NCI-H1436 (cell line): ENCODE measurements at regions not wholly inside any gene's neighbourhood (a gene's known extent, or its start where the extent isn't known, plus 50 kb on each side); places are given as distances from the start of the nearest gene placed in this dataset.
A peak's percentile ranks its signal among the peaks of the same experiment; 100 is the strongest.
"Not testable (repeated sequence)": the region's sequence is repeated elsewhere in the genome, so short reads cannot be mapped to it uniquely, and the experiment has no call there.

Experiments used
- DNase-seq: peaks from one replicate; lab custom pipeline; 2025; lab: John Stamatoyannopoulos, UW

DNA sequence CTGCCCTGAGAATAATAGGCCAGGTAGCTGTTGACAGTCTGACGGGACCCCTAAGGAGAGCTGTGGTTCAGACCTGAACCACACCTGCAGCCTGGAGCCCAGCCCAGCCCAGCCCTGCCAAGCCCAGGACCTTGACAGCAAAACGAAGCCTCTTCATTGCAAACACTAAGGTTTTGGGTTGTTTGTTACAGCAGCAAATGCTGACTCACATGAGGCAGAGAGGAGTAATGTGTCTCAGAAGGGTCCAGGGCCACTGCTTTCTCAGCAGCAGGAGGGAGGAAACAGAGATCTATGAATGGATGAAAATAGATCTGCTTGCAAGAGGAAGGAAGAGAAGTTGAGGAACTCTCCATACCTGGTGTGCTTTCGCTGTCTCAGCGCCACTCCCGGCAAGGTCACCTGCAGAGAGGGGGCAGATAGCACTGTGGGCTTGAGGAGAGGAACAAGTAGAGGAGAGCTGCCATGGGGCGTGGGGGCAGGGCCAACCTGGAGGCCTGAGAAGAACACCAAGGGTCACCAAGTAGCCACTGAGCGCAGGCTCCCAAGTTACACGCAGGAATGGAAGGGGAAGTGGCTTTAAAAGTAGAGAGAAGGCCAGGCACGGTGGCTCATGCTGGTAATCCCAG lies 127.2 kb downstream of the ZNF281 start:
- no peak for DNase-seq

DNA sequence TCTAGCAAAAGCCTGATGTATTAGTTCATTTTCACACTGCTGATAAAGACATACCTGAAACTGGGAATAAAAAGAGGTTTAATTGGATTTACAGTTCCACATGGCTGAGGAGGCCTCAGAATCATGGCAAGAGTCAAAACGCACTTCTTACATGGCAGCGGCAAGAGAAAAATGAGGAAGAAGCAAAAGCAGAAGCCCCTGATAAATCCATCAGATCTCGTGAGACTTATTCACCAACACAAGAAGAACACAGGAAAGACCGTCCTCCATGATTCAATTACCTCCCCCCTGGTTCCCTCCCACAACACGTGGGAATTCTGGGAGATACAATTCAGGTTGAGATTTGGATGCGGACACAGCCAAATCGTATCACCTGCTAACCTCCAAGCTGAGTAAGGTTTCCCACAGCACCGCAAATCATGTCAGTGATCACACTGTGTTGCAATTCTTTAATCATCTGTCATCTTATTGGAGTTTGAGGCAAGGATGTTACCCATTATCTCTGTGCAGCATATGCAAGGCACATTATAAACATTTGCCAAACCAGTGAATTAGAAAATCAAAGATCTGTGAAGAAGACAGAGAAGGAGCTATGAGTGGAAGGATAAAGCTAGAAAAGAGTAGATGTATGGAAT lies 128.5 kb downstream of the ZNF281 start:
- DNase-seq, result no peak

DNA sequence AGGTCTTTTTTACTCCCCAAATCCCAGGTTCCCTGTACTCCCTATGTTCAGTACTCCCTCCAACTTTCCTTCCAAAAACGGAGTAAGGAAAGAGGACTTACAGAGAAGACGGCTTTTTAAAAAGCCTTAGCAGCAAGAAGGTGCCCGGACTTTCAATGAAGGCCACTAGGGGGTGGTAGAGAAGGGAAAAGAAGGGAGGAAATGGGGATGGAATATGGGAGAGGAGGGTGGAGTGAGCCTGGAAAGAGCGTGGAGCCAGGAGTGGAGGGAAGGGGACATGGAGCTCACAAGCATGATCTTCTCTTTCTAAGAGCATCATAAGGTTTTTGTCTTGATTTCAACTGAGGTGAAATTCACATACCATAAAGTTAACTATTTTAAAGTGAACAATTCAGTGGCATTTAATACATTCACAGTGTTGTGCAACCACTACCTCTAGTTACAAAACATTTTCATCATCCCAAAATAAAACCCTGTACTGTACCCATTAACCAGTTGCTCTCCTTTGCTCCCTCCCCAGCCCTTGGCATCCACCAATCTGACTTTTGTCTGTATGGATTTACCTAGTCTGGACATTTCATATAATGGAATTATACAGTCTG lies 129.9 kb downstream of the ZNF281 start:
- no peak for DNase-seq

DNA sequence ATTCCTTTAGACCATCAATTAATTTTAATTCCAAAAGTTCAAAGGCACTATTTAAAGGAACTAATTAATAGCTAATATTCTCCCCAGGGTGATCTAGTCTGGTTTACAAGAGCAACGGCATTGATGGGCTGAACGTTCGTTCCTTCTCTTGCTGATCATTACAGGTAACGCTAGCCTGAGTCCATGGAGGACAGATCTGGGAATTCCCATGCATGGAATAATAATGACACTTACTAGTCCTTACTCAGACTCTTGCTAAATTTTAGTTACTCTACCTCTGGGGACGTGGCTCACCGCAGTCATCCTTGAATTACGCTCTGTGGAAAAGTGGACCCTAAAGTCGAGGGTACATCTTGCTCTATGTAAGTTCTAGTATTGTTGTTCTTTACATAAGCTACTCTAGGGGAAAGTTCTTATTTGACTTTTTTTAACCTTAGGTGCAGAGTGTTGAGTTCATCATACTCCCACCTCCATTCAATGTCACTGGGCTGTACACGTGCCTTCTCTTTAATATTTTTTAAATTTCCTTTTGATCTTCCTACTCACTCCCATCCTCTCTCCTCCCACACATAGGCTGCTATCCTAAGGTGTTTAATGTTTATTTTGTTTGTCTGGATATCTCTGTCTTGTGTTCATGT lies 133.9 kb downstream of the ZNF281 start:
- DNase-seq, result no peak

DNA sequence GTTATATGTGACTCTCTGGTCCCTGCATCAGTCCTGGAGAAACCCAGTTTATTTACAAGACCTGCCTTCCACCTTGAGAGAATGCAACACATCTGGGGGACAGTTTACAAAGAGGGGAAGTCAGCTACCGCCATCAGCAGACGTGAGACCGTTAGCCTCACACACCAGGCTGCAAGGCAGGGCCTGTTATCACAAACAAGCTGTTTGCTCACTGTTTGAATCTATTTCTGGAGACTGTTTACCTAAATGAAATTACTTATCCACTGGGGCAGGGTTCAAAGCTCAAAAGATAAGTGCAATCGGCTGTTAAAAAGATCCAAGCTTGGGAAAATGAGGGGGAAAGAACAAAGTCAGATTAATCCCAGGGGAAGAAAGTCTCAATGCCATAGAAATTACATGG lies 134.4 kb downstream of the ZNF281 start:
- no peak for DNase-seq

DNA sequence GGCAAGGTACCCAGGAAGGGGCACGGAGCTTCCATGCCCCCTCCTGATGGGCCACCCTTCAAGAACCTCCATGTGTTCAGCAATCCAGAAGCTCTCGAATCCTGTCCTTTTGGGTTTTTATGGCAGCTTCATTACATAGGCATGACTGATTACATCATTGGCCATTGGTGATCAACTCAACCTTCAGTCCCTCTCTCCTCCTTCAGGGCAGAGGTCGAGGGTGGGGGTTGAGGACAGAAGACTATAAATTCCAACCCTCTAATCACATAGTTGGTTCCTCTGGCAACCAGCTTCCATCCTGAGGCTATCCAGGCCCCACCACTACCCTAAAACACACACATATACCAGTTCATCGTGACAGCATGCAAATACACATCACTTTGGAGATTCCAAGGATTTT lies 135.7 kb downstream of the ZNF281 start:
- DNase-seq, result no peak

DNA sequence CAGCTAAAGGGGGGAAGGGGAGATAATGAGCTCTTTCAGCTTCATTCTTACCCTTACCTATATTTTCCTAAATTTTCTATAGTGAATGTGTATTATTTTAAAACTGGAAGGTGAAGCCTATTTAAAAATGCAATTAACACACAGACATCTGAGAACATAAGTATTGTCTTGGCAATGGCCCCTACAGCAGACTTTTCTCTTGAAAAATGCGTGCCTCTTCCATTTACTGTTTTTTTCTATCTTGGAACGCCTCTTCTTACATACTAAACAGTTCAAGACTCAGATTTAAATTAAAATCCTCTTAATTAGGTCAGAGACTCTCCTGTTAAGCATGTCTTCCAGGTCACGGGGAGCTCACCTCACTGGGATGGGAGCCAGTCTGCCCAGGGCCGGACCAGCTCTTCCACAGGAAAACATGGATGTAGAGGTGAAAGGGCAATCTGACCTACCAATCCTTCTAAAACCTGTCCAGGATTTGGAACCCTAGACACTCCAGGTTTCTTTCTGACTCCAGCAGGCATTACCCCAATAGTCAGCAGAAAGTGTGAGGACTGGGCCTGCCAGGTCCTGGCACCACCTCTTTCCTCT lies 137.3 kb downstream of the ZNF281 start:
- DNase-seq, result no peak

DNA sequence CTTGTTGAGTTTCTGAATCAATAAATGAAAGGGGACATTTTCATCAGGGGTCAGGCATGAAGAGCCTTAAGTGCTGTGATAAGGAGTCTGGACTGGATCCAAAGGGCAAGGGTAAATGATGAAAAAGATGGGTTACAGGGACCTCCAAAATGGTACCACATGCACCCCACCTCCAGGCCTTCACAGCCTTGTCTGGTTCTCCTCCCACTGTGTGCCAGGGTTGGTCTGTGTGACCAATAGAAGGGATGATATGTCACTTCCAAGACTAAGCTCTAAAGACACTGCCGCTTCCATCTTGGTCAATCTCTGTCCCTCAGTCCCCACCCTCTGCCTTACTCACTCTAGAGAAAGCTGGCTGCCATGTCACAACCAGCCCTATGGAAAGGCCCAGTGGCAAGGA lies 140.6 kb downstream of the ZNF281 start:
- DNase-seq, result no peak

DNA sequence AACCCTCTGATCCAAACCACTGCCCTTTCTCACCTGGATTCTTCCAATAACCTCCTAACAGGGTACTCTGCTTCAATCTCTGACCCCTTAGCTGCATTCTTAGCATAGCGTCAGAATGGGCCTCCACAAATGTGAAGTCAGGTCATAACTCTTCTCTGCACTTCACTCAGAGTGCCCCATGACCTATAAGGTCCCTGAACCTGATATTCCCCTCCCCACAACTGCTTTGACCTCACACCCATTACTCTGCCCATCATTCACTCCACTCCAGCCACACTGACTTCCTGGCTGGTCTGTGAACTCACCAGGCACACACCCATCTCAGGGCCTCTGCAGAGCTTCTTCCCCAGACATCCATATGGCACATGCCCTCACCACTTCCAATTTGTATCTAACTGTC lies 141.9 kb downstream of the ZNF281 start:
- no peak for DNase-seq

DNA sequence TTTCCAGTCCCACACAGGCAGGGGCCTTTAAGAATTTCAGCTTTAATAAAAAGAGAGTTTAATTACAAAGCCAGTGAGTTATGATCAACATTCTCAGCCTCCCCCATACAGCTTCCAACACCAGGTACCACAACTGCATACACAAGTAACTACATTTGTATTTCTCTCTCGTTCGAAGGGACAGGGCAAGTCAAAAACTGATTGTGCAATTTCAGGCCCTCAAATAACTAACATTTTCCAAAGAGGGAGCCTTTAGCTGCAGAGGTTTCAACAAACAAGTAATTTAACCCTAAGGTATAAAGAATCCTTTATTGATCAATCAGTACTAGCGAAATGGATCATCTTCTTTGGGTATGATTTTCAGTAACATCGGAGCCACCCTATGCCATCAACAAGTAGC lies 142.4 kb downstream of the ZNF281 start:
- DNase-seq, result no peak

DNA sequence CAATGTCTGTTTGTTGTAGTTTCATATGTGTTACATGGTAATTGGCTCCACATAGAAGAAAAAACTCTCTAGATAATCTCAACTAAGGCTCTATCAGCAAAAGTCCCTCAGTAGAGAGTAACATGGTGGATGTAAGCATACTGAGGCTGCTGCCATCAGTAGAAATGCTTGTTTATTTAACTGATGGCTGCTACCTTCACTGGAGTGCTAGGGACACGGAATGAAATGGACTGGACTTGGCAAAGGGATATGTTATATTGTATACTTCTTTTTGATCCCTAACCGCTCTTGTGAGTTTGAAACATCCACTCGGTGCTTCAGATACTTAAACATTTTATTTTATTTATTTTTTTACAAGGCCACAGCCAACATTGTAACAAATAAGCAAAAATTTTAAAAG lies 143.0 kb downstream of the ZNF281 start:
- no peak for DNase-seq

DNA sequence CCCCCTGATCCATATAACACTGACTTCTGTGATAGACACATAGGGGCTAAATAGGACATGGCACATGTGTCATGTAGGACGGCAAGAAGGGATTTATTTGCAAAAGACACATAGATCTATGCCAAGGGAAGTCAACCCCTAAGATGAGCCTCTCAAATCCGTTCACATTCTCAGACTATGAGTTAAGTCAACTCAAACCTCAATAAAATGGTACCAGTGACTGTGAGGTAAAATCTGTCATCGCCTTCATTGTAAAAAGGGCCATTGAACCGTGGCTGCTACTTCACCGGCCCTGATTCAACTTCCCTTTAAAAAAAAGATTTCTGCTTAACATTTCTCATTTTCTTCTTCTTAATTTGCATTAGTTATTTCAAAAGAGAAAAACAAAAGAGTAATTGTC lies 144.0 kb downstream of the ZNF281 start:
- DNase-seq, result no peak

DNA sequence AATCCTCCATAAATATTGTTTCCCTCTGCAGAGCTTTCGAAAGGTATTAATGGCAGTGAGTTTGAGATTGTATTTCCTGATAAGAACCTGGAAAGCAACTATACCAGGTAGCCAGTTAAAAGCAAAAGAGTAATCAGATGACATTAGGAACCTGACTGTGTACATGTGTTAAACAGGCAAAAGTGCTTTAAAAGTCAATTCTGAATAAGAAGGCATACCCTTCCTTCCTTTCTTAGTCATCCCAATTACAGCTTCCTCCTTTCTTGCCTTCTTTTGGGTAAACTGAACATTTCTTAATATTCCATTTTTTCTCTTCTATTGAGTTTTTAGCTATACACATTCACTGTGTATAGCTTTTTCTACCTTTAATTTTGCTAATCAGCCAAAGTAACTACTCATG lies 144.7 kb downstream of the ZNF281 start:
- DNase-seq, result no peak

DNA sequence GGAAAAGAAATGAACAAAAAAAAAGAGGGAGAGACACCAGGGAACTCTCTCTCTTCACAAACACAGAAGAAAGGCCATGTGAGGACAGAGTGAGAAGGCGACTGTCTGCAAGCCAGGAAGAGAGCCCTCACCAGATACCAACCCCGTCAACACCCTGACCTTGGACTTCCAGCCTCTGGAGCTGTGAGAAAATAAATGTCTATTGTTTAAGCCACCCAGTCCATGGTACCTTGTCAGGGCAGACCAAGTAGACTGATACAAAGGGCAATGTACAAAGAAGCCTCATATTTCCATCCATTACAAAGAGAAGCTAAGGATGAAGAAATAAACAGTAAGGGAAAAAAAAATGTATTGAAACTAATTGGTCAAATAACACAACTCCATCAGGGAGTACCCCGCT lies 146.6 kb downstream of the ZNF281 start:
- no peak for DNase-seq

DNA sequence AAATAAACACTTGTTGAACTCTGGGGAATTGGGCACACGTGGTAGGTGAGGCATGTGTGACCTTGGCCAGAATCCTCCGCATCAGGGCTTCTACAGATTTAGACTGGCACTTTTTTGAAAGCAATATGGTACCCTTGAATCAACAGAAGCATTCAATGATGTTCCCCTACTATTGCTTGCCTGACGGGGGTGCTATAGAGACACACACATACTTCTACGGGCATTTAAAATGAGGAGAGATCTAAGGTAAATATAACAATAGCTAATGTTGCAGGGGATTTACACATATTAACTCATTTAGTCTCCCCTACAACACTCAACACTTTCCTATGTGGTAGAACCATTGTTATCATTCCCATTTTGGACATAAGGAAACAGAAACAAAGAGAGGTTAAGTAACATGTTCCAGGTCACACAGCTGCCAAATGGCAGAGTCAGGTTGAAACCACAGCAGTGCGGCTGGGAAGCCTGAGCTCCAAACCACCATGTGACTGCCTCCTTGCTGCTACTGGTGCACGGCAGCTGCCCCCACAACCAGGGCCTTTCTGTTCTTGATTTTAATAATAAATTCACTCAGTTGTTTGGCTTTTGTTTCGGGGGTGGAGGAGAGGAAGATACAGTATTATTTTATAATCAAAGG lies 147.4 kb downstream of the ZNF281 start:
- no peak for DNase-seq

DNA sequence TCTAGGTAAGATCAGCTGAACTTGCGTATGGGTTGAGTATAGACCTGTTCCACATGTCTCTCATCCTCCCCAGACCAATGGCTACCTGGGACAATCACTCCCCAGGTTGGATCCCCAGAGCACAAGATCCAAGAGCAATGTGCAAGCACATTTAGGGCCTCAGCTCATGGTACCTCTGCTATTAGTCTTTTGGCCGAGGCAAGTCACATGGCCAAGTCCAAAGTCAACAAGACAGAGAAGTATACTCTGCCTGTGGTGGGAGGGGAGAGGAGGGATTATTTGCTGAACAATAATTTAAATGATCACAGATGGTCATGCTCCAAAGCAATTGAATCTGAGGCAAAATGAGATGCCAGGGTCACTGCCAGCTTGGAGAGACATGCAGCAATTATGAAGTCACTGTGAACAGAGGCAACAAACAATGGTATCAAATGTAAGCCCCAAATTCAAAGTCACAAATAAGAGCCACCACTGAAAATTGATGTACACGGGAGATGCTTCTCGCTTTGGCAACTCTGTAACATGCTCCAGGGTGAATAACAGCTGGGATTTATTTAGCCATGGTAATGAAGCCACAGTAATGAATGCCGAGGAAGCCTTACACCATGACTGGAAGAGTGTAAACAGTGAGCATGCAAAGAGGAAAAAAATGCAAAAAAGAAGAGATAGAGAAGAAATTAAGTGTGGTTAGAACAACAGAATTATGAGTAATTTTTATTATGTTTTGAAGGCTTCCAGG lies 149.1 kb downstream of the ZNF281 start:
- no peak for DNase-seq

DNA sequence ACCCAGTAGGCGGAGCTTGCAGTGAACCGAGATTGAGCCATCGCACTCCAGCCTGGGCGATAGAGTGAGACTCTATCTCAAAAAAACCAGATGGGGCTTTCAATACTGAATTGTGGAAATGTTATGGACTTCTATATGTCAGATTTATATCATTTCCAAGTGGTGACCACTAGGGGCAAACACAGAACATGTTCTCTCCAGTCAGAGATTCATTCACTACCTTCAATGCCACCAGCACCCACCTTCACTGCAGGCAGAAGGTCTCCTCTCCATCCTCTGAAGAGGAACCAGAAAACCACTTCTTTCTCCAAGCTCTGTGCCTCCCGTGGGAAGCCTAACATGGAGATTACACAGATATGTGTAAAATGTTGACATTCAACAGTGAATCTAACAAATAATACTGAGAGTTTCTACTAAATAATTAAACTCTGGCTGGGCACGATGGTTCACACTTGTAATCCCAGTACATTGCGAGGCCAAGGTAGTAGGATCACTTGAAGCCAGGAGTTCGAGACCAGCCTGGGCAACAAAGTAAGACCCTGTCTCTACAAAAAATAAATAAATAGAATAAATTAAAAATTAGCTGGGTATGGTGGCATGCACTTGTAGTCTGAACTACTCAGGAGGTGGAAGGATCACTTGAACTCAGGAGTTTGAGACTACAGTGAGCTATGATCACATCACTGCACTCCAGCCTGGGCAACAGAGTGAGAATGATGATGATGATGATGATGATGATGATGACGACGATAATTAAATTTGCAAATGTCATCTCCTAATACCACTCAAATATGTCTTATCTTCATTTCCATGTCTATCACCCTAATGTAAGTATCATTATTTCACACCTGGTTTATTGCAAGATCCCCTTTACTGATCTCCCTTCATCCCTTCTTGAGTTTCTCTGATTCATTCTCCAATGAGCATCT lies 151.1 kb downstream of the ZNF281 start:
- peak; percentile 25 for DNase-seq

DNA sequence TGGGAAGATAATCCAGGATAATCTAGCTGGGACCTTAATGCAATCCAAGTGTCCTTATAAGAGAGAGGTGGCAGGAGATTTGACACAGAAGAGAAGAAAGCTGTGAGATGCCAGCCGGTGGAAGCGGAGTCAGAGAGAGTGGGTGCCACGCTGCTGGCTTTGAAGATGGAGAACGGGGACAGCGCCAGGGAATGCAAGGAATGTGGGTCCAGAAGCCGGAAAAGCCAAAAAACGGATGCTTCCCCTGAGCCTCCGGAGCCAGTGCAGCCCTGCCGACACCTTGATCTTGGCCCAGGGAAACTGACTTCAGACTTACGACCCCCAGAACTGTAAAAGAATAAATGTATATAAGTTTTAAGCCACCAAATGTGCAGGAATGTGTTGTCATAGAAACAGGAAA lies 152.6 kb downstream of the ZNF281 start:
- no peak for DNase-seq

DNA sequence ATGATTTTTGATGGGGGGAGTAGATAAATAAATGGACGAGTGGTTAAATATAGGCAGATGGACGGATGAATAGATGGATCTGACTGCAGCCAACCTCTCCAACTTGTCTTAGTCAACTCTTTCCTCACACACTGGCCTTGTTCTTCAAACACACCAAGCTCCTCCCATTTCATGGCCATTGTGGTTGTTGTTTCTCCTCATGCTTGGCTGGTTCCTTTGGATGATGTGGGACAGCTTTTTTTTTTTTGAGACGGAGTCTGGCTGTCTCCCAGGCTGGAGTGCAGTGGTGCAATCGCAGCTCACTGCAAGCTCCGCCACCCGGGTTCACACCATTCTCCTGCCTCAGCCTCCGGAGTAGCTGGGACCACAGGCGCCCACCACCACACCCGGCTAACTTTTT lies 155.2 kb downstream of the ZNF281 start:
- DNase-seq, result not testable (repeated sequence)

DNA sequence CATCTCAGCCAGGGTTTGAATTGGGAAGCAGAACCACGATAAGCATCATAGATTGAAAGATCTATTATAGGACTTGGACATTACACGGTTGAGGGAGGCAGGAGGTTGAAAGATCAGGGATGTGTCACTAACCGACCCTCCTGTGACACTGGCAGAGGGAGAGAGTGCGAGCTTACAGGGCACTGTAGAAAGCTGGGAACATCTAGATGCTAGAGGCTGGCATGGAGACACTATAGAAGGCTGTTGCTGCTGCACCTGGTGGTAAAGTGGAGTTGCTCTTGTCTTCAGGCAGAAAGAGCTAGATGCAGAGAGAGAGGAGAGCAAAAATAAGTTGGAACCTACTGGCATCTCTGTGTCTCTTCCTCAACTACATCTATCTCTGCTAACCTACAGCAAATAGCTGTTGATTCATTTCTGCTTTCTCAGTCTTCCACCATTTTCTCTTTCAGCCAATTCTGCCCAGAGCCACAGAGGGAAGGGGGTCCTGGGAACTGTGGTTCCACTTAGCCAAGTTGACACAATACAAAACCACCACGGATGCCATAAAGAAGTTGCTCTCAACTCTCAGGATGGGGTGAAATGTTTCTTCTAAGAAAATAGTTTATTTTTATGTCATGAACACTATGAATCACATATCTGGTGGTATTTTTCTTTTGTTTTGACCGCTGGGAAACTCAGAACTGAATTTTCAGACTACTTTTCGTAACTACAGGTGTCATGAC lies 155.9 kb downstream of the ZNF281 start:
- DNase-seq, result no peak
